Activated T-helper 9 cell treated with anti-CD3 and anti-CD28 coated beads, Interleukin-2, amount 50 U/mL, for 16 hours (primary cell): ENCODE measurements at regions not wholly inside any gene's neighbourhood (a gene's known extent, or its start where the extent isn't known, plus 50 kb on each side); places are given as distances from the start of the nearest gene placed in this dataset.
"Not testable (repeated sequence)": the region's sequence is repeated elsewhere in the genome, so short reads cannot be mapped to it uniquely, and the experiment has no call there.

ENCODE experiments used
- DNase-seq: peaks from one replicate; pipeline ENCODE4 v3.0.0-alpha.2; 2020; ENCODE audit warnings: low read depth

GRCh38 chr16:22436823-22437652 lies 62.6 kb upstream of the CDR2 start:
- peak; percentile 52 for DNase-seq

DNA sequence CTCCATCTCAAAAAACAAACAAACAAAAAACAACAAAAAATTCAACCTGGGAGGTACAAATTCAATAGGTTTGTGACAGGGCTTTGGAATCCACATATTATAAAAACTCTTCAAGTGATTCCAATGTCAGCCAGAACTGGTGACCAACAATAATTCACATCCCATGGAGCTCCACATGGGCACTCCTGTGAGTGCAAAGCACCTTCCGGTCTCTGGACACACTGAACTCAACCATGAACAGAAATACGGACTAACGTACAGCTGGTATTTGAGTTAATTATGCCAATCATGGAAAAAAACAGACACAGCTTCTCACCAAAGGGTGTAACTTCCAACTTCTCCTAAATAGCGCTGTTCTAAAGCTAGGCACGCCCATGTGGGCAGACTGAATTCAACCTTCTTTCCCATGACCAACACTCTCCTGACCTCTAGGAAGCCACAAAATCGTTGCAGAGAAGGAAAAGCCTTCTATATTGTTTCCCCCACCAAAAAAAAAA lies 62.0 kb upstream of the CDR2 start:
- DNase-seq, result not testable (repeated sequence)

- DNase-seq, result not testable (repeated sequence)
Observed at GRCh38 chr16:22431314-22431713, 56.9 kb upstream of the CDR2 start.

GRCh38 chr16:22428654-22429053 lies 54.2 kb upstream of the CDR2 start:
- DNase-seq, result no peak

DNA sequence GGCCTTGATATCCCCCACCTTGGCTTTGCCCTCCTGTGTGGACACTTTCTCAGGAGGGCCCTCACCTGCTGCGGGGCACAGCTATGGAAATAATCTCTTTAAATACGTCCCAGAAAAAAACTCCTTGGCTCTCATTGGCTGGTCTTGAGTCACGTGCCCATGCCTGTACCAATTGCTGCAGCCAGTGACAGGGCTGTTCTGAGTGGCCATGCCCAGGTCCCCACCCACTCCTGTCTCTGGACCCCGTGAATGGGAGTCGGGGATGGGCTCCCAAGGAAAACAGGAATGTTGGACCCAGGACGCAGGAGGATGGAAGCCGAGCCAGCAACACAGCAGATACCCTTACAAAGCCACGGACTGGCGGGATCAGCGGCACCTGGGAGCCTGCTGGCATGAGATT lies 53.1 kb upstream of the CDR2 start:
- no peak for DNase-seq

DNA sequence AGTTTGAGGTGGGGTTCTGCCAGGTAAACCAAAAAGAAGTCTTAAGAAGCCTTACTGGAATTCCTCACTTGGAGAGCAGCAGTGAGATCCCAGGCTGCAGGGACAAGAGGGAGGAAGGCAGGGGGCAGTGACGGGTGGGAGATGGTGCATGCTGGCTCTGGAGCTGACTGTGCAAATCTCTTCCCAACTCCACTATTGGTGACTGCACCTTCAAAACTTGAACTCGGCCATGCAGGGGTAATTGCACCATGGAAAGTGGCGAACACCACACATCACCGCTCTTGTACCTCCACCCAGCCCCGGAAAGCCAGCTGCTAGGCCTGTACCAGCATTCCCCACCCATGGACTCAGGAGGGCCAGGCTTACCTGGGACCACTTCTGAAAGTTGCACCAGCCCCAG lies 51.4 kb upstream of the CDR2 start:
- no peak for DNase-seq

- DNase-seq, result no peak
Observed at GRCh38 chr16:22425036-22425801, 50.8 kb upstream of the CDR2 start.

DNA sequence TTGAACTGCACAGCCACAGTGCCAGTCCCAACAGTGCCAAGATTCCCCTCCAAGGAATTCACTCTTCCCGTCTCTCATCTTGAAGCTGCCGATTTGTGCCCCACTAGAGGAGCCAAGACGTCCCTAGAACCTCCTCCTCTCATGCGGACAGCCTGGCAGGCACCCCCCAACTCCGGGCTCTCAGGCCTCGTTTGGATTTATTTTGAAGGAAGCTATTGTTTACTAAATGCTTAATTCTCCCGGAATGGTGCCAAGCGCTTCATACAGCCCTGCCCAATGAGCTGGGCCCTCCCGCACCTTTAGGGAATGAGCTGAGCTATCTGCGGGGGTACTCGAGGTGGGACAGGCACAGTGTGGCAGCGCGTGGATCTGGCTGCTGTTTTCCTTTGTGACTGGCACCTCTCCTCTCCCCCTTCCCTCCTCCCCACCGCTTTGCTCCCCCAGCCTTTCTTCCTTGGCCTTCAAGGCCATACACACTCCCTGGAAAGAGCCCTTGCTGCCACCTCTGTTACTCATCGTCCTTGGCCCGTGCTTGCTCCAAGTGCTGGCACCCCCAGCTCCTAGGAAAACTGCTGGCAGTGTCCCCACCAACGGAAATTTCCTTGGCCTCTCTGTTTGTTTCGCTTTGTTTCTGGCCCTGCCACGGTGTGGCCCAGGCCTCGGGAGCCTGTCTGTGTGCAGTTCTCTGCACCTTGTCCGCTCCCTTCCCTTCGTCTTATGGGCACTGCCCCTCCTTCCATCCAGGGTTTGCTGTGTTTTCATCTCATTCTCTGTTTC lies 49.9 kb upstream of the CDR2 start:
- DNase-seq, result no peak
